GM12865 (cell line): ENCODE measurements at regions not wholly inside any gene's neighbourhood (a gene's known extent, or its start where the extent isn't known, plus 50 kb on each side); places are given as distances from the start of the nearest gene placed in this dataset.

Experiments used
- DNase-seq: peaks from one replicate; pipeline ENCODE4 v3.0.0; 2010; ENCODE audit warnings: low read depth
- H3K4me3 ChIP-seq: 2 replicates; pipeline ENCODE4 v1.5.1; 2011; ENCODE audit warnings: mild to moderate bottlenecking, low read depth, low read length, control low read depth
- CTCF ChIP-seq: IDR thresholded peaks from 2 replicates; pipeline ENCODE4 v1.5.1; 2011; ENCODE audit warnings: low read length, control low read depth, low read depth, inconsistent platforms; ENCODE audit not compliant: insufficient read depth; ENCODE audit errors: missing control alignments

- no peak for TF ChIP-seq CTCF
- DNase-seq = no peak
- no peak overlapping the region for H3K4me3 ChIP-seq
Observed at GRCh38 chr2:180677930-180678624, 302.3 kb upstream of the UBE2E3 start.

GRCh38 chr2:180677200-180677599, 303.2 kb upstream of the UBE2E3 start:
- TF ChIP-seq CTCF = no peak
- no peak overlapping the region for H3K4me3 ChIP-seq
- no peak for DNase-seq

- no peak overlapping the region for H3K4me3 ChIP-seq
- no peak for TF ChIP-seq CTCF
- no peak for DNase-seq
Observed at GRCh38 chr2:180676520-180677025, 303.8 kb upstream of the UBE2E3 start.

DNA sequence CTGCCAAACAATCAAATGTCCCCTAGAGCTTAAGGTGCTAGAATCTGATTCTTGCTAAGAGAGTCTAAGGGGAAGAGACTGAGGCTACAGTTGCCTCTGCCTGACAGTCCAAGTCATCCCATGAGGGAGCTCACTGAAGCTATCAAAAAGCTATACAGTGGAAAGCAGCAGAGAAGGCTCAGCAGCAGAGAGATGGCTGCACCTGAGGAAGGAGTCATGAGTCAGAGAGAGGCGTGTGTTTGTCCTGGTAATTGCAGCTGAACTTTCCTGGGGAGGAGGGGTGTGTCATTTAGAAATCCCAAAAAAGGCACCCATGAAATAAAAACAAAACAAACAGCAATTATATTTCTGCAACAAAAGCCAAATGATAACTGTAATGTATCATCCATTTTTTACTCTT, 305.2 kb upstream of the UBE2E3 start:
- TF ChIP-seq CTCF = no peak
- DNase-seq = no peak
- H3K4me3 ChIP-seq = no peak overlapping the region

DNA sequence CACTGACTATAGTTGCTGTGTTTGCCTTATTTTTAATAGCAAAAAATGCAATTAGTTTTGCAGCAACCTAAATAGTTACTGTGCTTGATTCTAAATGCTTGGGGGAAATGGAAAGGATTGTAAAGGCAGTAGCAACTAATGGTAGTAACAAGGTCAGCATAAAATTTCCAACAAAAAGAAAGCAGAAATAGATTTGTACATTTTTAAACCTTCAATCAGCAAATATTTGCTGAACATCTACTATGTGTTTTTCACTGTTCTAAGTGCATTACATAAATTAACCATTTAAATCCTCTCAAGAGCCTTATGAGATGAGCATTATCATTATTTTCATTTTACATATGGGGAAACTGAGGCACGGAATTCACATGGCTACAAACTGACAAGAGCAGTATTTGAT, 308.0 kb upstream of the UBE2E3 start:
- TF ChIP-seq CTCF = no peak
- H3K4me3 ChIP-seq = no peak overlapping the region
- no peak for DNase-seq

DNA sequence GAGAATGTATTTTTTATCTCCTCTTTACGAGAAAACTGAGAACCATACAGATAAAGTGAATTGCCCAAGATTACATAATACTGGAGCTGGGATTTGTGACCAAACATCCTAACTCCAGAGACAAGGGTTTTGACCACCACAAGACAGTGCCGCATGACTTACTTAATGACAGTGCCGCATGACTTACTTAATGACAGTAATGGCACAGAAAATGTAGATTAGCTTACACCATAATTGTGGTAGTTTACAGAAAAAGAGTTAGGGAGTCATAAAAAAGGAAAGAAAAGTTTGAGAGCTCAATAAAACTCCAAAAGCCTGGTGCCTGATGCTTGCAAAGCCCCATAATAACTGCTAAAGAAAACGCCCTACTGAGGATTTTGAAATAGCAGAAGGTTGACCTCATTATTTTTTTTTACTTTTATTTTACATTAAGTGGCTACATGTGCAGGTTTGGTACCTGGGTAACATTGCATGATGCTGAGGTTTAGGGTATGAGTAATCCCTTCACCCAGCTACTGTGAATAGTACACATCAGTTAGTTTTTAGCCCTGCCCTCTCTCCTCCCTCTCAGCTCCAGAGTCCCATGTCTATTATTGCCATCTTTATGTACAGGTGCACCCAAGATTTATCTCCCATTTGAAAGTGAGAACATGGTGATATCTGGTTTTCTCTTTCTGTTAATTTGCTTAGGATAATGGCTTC, 310.0 kb upstream of the UBE2E3 start:
- TF ChIP-seq CTCF = no peak
- DNase-seq = no peak
- no peak overlapping the region for H3K4me3 ChIP-seq
